ENCODE measurements at regions not wholly inside any gene's neighbourhood (a gene's known extent, or its start where the extent isn't known, plus 50 kb on each side); places are given as distances from the start of the nearest gene placed in this dataset.
A peak's percentile ranks its signal among the peaks of the same experiment; 100 is the strongest.
"Not testable (repeated sequence)": the region's sequence is repeated elsewhere in the genome, so short reads cannot be mapped to it uniquely, and the experiment has no call there.

- no peaks in the 10 kb centered on the region for H3K27me3 ChIP-seq (ENCODE audit: insufficient read depth, low read length)
- H3K36me3 ChIP-seq (ENCODE audit: insufficient read depth, low read length), result no peaks in the 10 kb centered on the region
- H3K9ac ChIP-seq (ENCODE audit: low read depth, low read length), result no peak overlapping the region
- 80% methylated on average over 3 of the region's 3 CpGs for WGBS
- H3K9me3 ChIP-seq (ENCODE audit: insufficient read depth, low read depth, low read length), result peaks cover 20% of the 10 kb centered on the region
- H3K27ac ChIP-seq (ENCODE audit: low read depth, low read length), result no peak overlapping the region
- no peaks in the 10 kb centered on the region for H3K4me1 ChIP-seq (ENCODE audit: insufficient read depth, low read length)
- H3K4me3 ChIP-seq (ENCODE audit: low read length), result no peak overlapping the region
These were observed 110.8 kb downstream of the DLEU7 start for GRCh38 chr13:50732712-50733111.

DNA sequence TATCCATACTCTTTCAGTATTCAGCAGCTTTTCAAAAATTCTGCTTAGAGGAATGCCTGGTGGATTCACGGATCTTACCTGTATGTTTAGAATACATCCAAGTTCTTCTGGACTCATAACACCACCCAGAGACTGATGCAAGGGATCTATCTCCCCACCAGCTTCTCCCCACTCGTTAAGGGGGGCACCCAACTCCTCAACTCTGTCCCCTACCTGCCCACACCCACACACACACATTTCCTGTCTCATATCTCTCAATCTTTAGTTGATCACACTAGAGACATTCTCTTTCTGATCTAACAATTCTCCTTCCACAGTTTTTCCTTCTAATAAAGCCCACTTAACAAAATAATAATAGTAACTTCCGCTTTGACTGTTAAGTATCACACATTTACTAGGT is 110.1 kb downstream of the DLEU7 start:
- Histone ChIP-seq H3K9me3 (ENCODE audit: insufficient read depth, low read depth, low read length) (peaks cover 20% of the 10 kb centered on the region), H3K4me1 (ENCODE audit: insufficient read depth, low read length) (no peaks in the 10 kb centered on the region), H3K36me3 (ENCODE audit: insufficient read depth, low read length) (no peaks in the 10 kb centered on the region), H3K27me3 (ENCODE audit: insufficient read depth, low read length) (no peaks in the 10 kb centered on the region), H3K4me3 (ENCODE audit: low read length) (no peak overlapping the region), H3K27ac (ENCODE audit: low read depth, low read length) (no peak overlapping the region), H3K9ac (ENCODE audit: low read depth, low read length) (no peak overlapping the region)
- 93% methylated on average over 3 of the region's 3 CpGs for WGBS

- H3K36me3 ChIP-seq (ENCODE audit: insufficient read depth, low read length), result no peaks in the 10 kb centered on the region
These were observed 108.4 kb downstream of the DLEU7 start for GRCh38 chr13:50735071-50735470.

GRCh38 chr13:50740052-50740741 is 103.3 kb downstream of the DLEU7 start:
- Histone ChIP-seq H3K27me3 (ENCODE audit: insufficient read depth, low read length) (no peaks in the 10 kb centered on the region), H3K4me3 (ENCODE audit: low read length) (no peak overlapping the region), H3K9ac (ENCODE audit: low read depth, low read length) (no peak overlapping the region), H3K36me3 (ENCODE audit: insufficient read depth, low read length) (no peaks in the 10 kb centered on the region), H3K4me1 (ENCODE audit: insufficient read depth, low read length) (no peaks in the 10 kb centered on the region), H3K27ac (ENCODE audit: low read depth, low read length) (no peak overlapping the region), H3K9me3 (ENCODE audit: insufficient read depth, low read depth, low read length) (no peaks in the 10 kb centered on the region)
- 84% methylated on average over 3 of the region's 3 CpGs for WGBS

More at GRCh38 chr13:50735071-50735470, 108.4 kb downstream of the DLEU7 start:
- no peaks in the 10 kb centered on the region for H3K4me1 ChIP-seq (ENCODE audit: insufficient read depth, low read length)
- H3K9me3 ChIP-seq (ENCODE audit: insufficient read depth, low read depth, low read length), result peaks cover 12% of the 10 kb centered on the region
- no peak overlapping the region for H3K9ac ChIP-seq (ENCODE audit: low read depth, low read length)
- H3K27ac ChIP-seq (ENCODE audit: low read depth, low read length), result no peak overlapping the region
- no peaks in the 10 kb centered on the region for H3K27me3 ChIP-seq (ENCODE audit: insufficient read depth, low read length)
- H3K4me3 ChIP-seq (ENCODE audit: low read length), result no peak overlapping the region

DNA sequence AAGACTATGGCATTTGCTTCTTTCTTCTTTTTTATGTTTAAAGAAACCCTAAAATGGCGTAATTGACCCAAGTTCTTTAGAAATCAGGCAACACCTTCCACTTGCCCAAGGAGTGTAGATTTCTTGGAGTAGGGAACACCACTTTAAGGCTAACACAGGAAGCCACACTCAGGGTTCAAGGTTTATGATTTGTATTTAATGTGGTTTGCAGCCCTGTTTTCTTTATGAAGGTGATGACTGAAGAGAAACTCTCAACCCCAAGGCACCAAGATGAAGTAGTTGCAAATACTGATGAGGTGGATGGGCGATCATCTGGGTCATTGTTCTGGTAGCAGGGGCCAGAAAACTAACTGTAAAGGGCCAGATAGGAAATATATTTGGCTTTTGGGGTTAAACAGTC is 101.1 kb downstream of the DLEU7 start:
- no peaks in the 10 kb centered on the region for H3K4me1 ChIP-seq (ENCODE audit: insufficient read depth, low read length)
- no peaks in the 10 kb centered on the region for H3K9me3 ChIP-seq (ENCODE audit: insufficient read depth, low read depth, low read length)
- H3K9ac ChIP-seq (ENCODE audit: low read depth, low read length), result no peak overlapping the region
- H3K4me3 ChIP-seq (ENCODE audit: low read length), result no peak overlapping the region
- no peaks in the 10 kb centered on the region for H3K27me3 ChIP-seq (ENCODE audit: insufficient read depth, low read length)
- H3K36me3 ChIP-seq (ENCODE audit: insufficient read depth, low read length), result no peaks in the 10 kb centered on the region
- WGBS, result 94% methylated on average over 2 of the region's 2 CpGs
- H3K27ac ChIP-seq (ENCODE audit: low read depth, low read length), result no peak overlapping the region

- H3K4me3 ChIP-seq (ENCODE audit: low read length), result no peak overlapping the region
- H3K27me3 ChIP-seq (ENCODE audit: insufficient read depth, low read length), result no peaks in the 10 kb centered on the region
- no peak overlapping the region for H3K27ac ChIP-seq (ENCODE audit: low read depth, low read length)
- no peaks in the 10 kb centered on the region for H3K4me1 ChIP-seq (ENCODE audit: insufficient read depth, low read length)
- H3K36me3 ChIP-seq (ENCODE audit: insufficient read depth, low read length), result no peaks in the 10 kb centered on the region
- H3K9ac ChIP-seq (ENCODE audit: low read depth, low read length), result no peak overlapping the region
- no peaks in the 10 kb centered on the region for H3K9me3 ChIP-seq (ENCODE audit: insufficient read depth, low read depth, low read length)
These were observed 100.5 kb downstream of the DLEU7 start for GRCh38 chr13:50742968-50743367.

- Histone ChIP-seq H3K9ac (ENCODE audit: low read depth, low read length) (no peak overlapping the region), H3K27ac (ENCODE audit: low read depth, low read length) (no peak overlapping the region)
- WGBS, result 88% methylated on average over 5 of the region's 6 CpGs
These were observed 99.3 kb downstream of the DLEU7 start for GRCh38 chr13:50744116-50744660.

DNA sequence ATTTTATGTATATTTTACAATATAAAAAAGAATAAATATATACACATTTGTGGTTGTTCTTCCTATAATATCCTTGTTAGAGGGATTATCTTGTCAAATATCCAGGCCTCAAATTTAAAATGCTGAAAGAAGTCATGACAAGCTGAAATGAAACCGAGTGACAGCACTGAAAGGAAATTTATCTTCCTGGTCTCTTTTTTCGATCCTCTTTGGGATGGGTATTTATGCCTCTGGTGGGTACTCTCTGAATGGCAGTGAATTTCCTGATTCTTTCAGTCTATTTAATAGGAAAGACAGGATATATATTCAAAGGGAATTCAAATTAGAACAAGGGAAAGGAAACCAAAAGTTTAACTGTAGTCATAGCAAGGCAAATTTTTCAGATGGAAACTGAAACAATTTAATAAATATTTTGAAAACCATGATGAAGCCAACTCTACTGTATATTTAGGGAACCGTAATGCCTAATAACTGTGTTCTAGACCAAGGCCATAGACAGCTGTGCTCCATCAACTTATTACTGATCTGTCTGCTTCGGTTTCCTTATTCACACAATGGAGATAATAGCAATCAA is 97.9 kb downstream of the DLEU7 start:
- Histone ChIP-seq H3K4me1 (ENCODE audit: insufficient read depth, low read length) (no peaks in the 10 kb centered on the region), H3K27me3 (ENCODE audit: insufficient read depth, low read length) (no peaks in the 10 kb centered on the region), H3K4me3 (ENCODE audit: low read length) (no peak overlapping the region), H3K36me3 (ENCODE audit: insufficient read depth, low read length) (no peaks in the 10 kb centered on the region), H3K9me3 (ENCODE audit: insufficient read depth, low read depth, low read length) (no peaks in the 10 kb centered on the region), H3K27ac (ENCODE audit: low read depth, low read length) (no peak overlapping the region), H3K9ac (ENCODE audit: low read depth, low read length) (no peak overlapping the region)
- 93% methylated on average over 4 of the region's 4 CpGs for WGBS

More at GRCh38 chr13:50744116-50744660, 99.3 kb downstream of the DLEU7 start:
- Histone ChIP-seq H3K36me3 (ENCODE audit: insufficient read depth, low read length) (no peaks in the 10 kb centered on the region), H3K9me3 (ENCODE audit: insufficient read depth, low read depth, low read length) (no peaks in the 10 kb centered on the region), H3K4me1 (ENCODE audit: insufficient read depth, low read length) (no peaks in the 10 kb centered on the region), H3K4me3 (ENCODE audit: low read length) (no peak overlapping the region), H3K27me3 (ENCODE audit: insufficient read depth, low read length) (no peaks in the 10 kb centered on the region)

DNA sequence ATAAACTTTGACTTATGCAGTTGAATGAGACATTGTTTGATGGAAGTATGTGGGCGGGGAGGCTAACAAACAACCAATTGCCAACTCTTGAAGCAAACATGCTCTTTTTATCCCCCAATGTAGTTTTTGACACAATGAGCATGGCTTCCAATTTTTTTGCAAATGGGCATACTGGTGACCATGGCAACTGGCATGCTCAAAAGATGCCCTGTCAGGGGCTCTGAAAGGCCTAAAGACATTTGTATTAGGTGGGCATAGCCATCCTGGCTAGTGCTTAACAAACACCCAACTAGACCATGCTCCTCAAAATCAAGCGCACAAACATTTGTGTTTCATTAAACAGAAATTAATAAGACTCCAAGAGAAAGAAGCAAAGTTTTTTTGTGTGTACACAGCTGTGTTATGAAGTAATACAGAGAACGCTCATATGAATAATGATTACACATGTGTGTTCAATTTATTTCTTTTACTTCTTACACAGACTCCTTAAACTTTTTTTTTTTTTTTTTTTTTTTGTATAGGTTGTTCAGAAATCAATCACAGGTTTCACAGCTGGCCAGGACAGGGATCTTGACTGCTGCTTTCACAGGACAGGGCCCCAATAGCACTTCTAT is 95.6 kb downstream of the DLEU7 start:
- H3K27me3 ChIP-seq (ENCODE audit: insufficient read depth, low read length), result no peaks in the 10 kb centered on the region
- no peaks in the 10 kb centered on the region for H3K4me1 ChIP-seq (ENCODE audit: insufficient read depth, low read length)
- WGBS, result 100% methylated on average over 1 of the region's 3 CpGs

GRCh38 chr13:50753221-50753620 is 90.3 kb downstream of the DLEU7 start:
- not testable (repeated sequence) for H3K4me1 ChIP-seq (ENCODE audit: insufficient read depth, low read length); H3K9ac ChIP-seq (ENCODE audit: low read depth, low read length); H3K4me3 ChIP-seq (ENCODE audit: low read length); H3K27me3 ChIP-seq (ENCODE audit: insufficient read depth, low read length); H3K27ac ChIP-seq (ENCODE audit: low read depth, low read length); H3K36me3 ChIP-seq (ENCODE audit: insufficient read depth, low read length); H3K9me3 ChIP-seq (ENCODE audit: insufficient read depth, low read depth, low read length)
- 91% methylated on average over 17 of the region's 17 CpGs for WGBS

More for the DNA sequence above, 95.6 kb downstream of the DLEU7 start:
- Histone ChIP-seq H3K9ac (ENCODE audit: low read depth, low read length) (no peak overlapping the region), H3K27ac (ENCODE audit: low read depth, low read length) (no peak overlapping the region), H3K4me3 (ENCODE audit: low read length) (no peak overlapping the region), H3K36me3 (ENCODE audit: insufficient read depth, low read length) (no peaks in the 10 kb centered on the region), H3K9me3 (ENCODE audit: insufficient read depth, low read depth, low read length) (no peaks in the 10 kb centered on the region)

GRCh38 chr13:50755862-50756685 is 87.4 kb downstream of the DLEU7 start:
- H3K4me1 ChIP-seq (ENCODE audit: insufficient read depth, low read length); H3K36me3 ChIP-seq (ENCODE audit: insufficient read depth, low read length); H3K27me3 ChIP-seq (ENCODE audit: insufficient read depth, low read length); H3K9ac ChIP-seq (ENCODE audit: low read depth, low read length); H3K4me3 ChIP-seq (ENCODE audit: low read length): not testable (repeated sequence)
- Histone ChIP-seq H3K9me3 (ENCODE audit: insufficient read depth, low read depth, low read length) (peaks cover 13% of the 10 kb centered on the region; the same call in 1 of the 2 replicates), H3K27ac (ENCODE audit: low read depth, low read length) (peak overlapping the region; percentile 44; the same call in 1 of the 2 replicates)
- WGBS, result 78% methylated on average over 8 of the region's 8 CpGs
